A549 (cell line): ENCODE measurements at regions not wholly inside any gene's neighbourhood (a gene's known extent, or its start where the extent isn't known, plus 50 kb on each side); places are given as distances from the start of the nearest gene placed in this dataset.

Experiments
- BHLHE40 ChIP-seq: IDR thresholded peaks from 2 replicates; pipeline ENCODE4 v1.6.1; 2012; ENCODE audit warnings: low read depth, low read length, inconsistent platforms
- EP300 ChIP-seq, 2 experiments: fragments of >200 bp; sonication (Bioruptor Twin); formaldehyde crosslinking; IDR thresholded peaks; 2 replicates in 1 of 2; 3 replicates in 1 of 2; pipeline ENCODE4 v1.6.1; 2016 to 2017
- HDAC2 ChIP-seq: fragments of 200-600 bp; sonication (generic); IDR thresholded peaks from 2 replicates; pipeline ENCODE4 v1.6.1; 2016
- MAFK ChIP-seq: fragments of 450-650 bp; IDR thresholded peaks from 2 replicates; pipeline ENCODE4 v1.6.1; 2014; ENCODE audit not compliant: partially characterized antibody
- POLR2A ChIP-seq: IDR thresholded peaks from 2 replicates; pipeline ENCODE4 v1.6.1; 2012; ENCODE audit warnings: mild to moderate bottlenecking, low read length
- RFX5 ChIP-seq: fragments of 450-650 bp; IDR thresholded peaks from 2 replicates; pipeline ENCODE4 v1.7.1; 2014; ENCODE audit warnings: antibody characterized with exemption, mild to moderate bottlenecking, moderate library complexity
- TF ChIP-seq, protein P1 (sequence below): fragments of 200-600 bp; sonication (generic); IDR thresholded peaks from 2 replicates; pipeline ENCODE4 v1.6.1; 2016; ENCODE audit warnings: antibody characterized with exemption, mild to moderate bottlenecking, moderate library complexity
- TF ChIP-seq, protein P2 (sequence below): fragments of >200 bp; sonication (Bioruptor Twin); formaldehyde crosslinking; IDR thresholded peaks from 3 replicates; pipeline ENCODE4 v1.5.1; 2016
- TF ChIP-seq, protein P3 (sequence below): fragments of 250-450 bp; sonication (Bioruptor Pico); IDR thresholded peaks from 2 replicates; pipeline ENCODE4 v1.5.0; 2021; ENCODE audit warnings: mild to moderate bottlenecking, moderate library complexity, borderline replicate concordance
- TF ChIP-seq, protein P4 (sequence below): IDR thresholded peaks from 2 replicates; pipeline ENCODE4 v1.6.1; 2012

DNA sequence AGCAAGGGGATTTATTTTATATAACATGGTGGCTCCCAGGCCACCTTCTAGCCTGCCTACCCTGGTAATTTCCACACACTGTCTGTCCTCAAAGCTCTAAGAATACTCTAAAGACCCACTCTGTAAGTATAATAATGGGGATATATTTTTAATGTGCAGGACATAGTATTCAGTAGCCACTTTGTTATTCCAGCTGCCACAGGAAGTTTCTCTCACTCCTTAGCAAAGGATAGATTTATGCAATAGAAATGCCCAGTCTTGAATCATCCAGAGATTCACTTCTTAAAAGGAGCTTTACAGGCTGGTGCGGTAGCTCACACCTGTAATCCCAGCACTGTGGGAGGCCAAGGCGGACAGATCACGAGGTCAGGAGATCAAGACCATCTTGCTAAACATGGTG lies 68.4 kb upstream of the LDLRAD3 start:
- TF ChIP-seq, protein P1, sequence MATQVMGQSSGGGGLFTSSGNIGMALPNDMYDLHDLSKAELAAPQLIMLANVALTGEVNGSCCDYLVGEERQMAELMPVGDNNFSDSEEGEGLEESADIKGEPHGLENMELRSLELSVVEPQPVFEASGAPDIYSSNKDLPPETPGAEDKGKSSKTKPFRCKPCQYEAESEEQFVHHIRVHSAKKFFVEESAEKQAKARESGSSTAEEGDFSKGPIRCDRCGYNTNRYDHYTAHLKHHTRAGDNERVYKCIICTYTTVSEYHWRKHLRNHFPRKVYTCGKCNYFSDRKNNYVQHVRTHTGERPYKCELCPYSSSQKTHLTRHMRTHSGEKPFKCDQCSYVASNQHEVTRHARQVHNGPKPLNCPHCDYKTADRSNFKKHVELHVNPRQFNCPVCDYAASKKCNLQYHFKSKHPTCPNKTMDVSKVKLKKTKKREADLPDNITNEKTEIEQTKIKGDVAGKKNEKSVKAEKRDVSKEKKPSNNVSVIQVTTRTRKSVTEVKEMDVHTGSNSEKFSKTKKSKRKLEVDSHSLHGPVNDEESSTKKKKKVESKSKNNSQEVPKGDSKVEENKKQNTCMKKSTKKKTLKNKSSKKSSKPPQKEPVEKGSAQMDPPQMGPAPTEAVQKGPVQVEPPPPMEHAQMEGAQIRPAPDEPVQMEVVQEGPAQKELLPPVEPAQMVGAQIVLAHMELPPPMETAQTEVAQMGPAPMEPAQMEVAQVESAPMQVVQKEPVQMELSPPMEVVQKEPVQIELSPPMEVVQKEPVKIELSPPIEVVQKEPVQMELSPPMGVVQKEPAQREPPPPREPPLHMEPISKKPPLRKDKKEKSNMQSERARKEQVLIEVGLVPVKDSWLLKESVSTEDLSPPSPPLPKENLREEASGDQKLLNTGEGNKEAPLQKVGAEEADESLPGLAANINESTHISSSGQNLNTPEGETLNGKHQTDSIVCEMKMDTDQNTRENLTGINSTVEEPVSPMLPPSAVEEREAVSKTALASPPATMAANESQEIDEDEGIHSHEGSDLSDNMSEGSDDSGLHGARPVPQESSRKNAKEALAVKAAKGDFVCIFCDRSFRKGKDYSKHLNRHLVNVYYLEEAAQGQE, result no peak
- TF ChIP-seq, protein P2, sequence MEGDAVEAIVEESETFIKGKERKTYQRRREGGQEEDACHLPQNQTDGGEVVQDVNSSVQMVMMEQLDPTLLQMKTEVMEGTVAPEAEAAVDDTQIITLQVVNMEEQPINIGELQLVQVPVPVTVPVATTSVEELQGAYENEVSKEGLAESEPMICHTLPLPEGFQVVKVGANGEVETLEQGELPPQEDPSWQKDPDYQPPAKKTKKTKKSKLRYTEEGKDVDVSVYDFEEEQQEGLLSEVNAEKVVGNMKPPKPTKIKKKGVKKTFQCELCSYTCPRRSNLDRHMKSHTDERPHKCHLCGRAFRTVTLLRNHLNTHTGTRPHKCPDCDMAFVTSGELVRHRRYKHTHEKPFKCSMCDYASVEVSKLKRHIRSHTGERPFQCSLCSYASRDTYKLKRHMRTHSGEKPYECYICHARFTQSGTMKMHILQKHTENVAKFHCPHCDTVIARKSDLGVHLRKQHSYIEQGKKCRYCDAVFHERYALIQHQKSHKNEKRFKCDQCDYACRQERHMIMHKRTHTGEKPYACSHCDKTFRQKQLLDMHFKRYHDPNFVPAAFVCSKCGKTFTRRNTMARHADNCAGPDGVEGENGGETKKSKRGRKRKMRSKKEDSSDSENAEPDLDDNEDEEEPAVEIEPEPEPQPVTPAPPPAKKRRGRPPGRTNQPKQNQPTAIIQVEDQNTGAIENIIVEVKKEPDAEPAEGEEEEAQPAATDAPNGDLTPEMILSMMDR, result no peak
- TF ChIP-seq POLR2A (no peak), RFX5 (no peak), HDAC2 (no peak), BHLHE40 (no peak), EP300 (IDR thresholded peaks at IDR 0.05) (no peak), MAFK (no peak)
- TF ChIP-seq, protein P3, sequence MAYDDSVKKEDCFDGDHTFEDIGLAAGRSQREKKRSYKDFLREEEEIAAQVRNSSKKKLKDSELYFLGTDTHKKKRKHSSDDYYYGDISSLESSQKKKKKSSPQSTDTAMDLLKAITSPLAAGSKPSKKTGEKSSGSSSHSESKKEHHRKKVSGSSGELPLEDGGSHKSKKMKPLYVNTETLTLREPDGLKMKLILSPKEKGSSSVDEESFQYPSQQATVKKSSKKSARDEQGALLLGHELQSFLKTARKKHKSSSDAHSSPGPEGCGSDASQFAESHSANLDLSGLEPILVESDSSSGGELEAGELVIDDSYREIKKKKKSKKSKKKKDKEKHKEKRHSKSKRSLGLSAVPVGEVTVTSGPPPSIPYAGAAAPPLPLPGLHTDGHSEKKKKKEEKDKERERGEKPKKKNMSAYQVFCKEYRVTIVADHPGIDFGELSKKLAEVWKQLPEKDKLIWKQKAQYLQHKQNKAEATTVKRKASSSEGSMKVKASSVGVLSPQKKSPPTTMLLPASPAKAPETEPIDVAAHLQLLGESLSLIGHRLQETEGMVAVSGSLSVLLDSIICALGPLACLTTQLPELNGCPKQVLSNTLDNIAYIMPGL (CRISPR knock-in tag), result no peak
- TF ChIP-seq, protein P4, sequence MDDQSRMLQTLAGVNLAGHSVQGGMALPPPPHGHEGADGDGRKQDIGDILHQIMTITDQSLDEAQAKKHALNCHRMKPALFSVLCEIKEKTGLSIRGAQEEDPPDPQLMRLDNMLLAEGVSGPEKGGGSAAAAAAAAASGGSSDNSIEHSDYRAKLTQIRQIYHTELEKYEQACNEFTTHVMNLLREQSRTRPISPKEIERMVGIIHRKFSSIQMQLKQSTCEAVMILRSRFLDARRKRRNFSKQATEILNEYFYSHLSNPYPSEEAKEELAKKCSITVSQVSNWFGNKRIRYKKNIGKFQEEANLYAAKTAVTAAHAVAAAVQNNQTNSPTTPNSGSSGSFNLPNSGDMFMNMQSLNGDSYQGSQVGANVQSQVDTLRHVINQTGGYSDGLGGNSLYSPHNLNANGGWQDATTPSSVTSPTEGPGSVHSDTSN, result no peak
